ENCODE measurements at regions not wholly inside any gene's neighbourhood (a gene's known extent, or its start where the extent isn't known, plus 50 kb on each side); places are given as distances from the start of the nearest gene placed in this dataset.

- TF ChIP-seq CTCF (IDR thresholded peaks at IDR 0.05) (no peak), CREM (CRISPR knock-in tag; IDR thresholded peaks at IDR 0.05) (no peak), ATF3 (CRISPR knock-in tag; conservative IDR thresholded peaks at IDR 0.05) (no peak), MAX (CRISPR knock-in tag; IDR thresholded peaks at IDR 0.05) (no peak)
Observed at GRCh38 chr6:148140772-148141557, 201.7 kb upstream of the SASH1 start.
